HPDE6-E6E7 (cell line): ENCODE measurements at regions not wholly inside any gene's neighbourhood (a gene's known extent, or its start where the extent isn't known, plus 50 kb on each side); places are given as distances from the start of the nearest gene placed in this dataset.
"Not testable (repeated sequence)": the region's sequence is repeated elsewhere in the genome, so short reads cannot be mapped to it uniquely, and the experiment has no call there.

ENCODE experiments used
- DNase-seq: peaks from one replicate; pipeline ENCODE4 v3.0.0; 2011; ENCODE audit warnings: missing footprints; ENCODE audit errors: extremely low spot score

- DNase-seq: no peak
Measured at GRCh38 chr1:177891809-177892208, 78.0 kb downstream of the SEC16B start.

- no peak for DNase-seq
Measured at GRCh38 chr1:177890479-177890878, 79.4 kb downstream of the SEC16B start.

- DNase-seq: no peak
Measured at GRCh38 chr1:177884479-177885021, 85.3 kb downstream of the SEC16B start.

GRCh38 chr1:177883581-177883980 lies 86.3 kb downstream of the SEC16B start:
- DNase-seq: no peak

- DNase-seq: no peak
Measured at GRCh38 chr1:177880339-177880891, 89.4 kb downstream of the SEC16B start.

- DNase-seq: no peak
Measured at GRCh38 chr1:177877086-177877485, 92.8 kb downstream of the SEC16B start.

- peak; percentile 66 for DNase-seq
Measured at GRCh38 chr1:177873238-177873637, 96.6 kb downstream of the SEC16B start.

- DNase-seq: no peak
Measured at GRCh38 chr1:177872308-177872900, 97.5 kb downstream of the SEC16B start.

GRCh38 chr1:177871613-177872307 lies 98.1 kb downstream of the SEC16B start:
- no peak for DNase-seq

- no peak for DNase-seq
Measured at GRCh38 chr1:177869586-177869985, 100.3 kb downstream of the SEC16B start.

- not testable (repeated sequence) for DNase-seq
Measured at GRCh38 chr1:177869011-177869410, 100.8 kb downstream of the SEC16B start.

GRCh38 chr1:177865807-177866206 lies 104.1 kb downstream of the SEC16B start:
- DNase-seq: no peak

- DNase-seq: no peak
Measured at GRCh38 chr1:177864538-177865305, 105.1 kb downstream of the SEC16B start.

GRCh38 chr1:177863796-177864195 lies 106.1 kb downstream of the SEC16B start:
- no peak for DNase-seq

- DNase-seq: no peak
Measured at GRCh38 chr1:177862916-177863315, 106.9 kb downstream of the SEC16B start.

GRCh38 chr1:177859572-177859971 lies 110.3 kb downstream of the SEC16B start:
- DNase-seq: no peak

GRCh38 chr1:177858332-177858821 lies 111.5 kb downstream of the SEC16B start:
- no peak for DNase-seq

- no peak for DNase-seq
Measured at GRCh38 chr1:177857285-177857684, 112.6 kb downstream of the SEC16B start.

- DNase-seq: no peak
Measured at GRCh38 chr1:177854951-177855350, 114.9 kb downstream of the SEC16B start.

- no peak for DNase-seq
Measured at GRCh38 chr1:177849579-177850290, 120.1 kb downstream of the SEC16B start.

- DNase-seq: no peak
Measured at GRCh38 chr1:177849130-177849529, 120.7 kb downstream of the SEC16B start.
